Naive thymus-derived CD8-positive, alpha-beta T cell (primary cell): ENCODE measurements at regions not wholly inside any gene's neighbourhood (a gene's known extent, or its start where the extent isn't known, plus 50 kb on each side); places are given as distances from the start of the nearest gene placed in this dataset.
"Not testable (repeated sequence)": the region's sequence is repeated elsewhere in the genome, so short reads cannot be mapped to it uniquely, and the experiment has no call there.

Experiments
- ATAC-seq, 2 donors: fragments of 150-1000 bp; cut with Tn5 transposase in 1 of 2; sonication (Bioruptor Pico), chemical (Tn5 transposase) in 1 of 2; 1 replicate in 1 of 2; 2 replicates in 1 of 2; pipeline ENCODE4 v1.10.0; 2021; ENCODE audit warnings: mild to moderate bottlenecking in 2 of 2, moderate library complexity in 2 of 2
- POLR2A ChIA-PET: fragments of 350-600 bp; sonication (Branson Sonifier 250); formaldehyde crosslinking; loops from one replicate; lab custom pipeline; 2021; ENCODE audit warnings: antibody characterized with exemption; lab: Charles Lee
- DNase-seq, 10 donors: peaks; one replicate each; pipeline versions ENCODE4 v3.0.0 to v3.0.0-alpha.2; 2020 to 2022
- H3K27ac Mint-ChIP-seq, 10 donors: one replicate each; pipeline ENCODE4 v1.8.0; 2020 to 2022; ENCODE audit warnings: mild to moderate bottlenecking in 10 of 10, mixed read lengths in 10 of 10, moderate library complexity in 4 of 10, inconsistent platforms in 1 of 10
- H3K27me3 Mint-ChIP-seq, 5 donors: one replicate each; pipeline ENCODE4 v1.8.0; 2021 to 2022; ENCODE audit warnings: mixed read lengths in 5 of 5
- H3K36me3 Mint-ChIP-seq, 3 donors: one replicate each; pipeline ENCODE4 v1.8.0; 2020 to 2022; ENCODE audit warnings: mixed read lengths in 3 of 3, mild to moderate bottlenecking in 2 of 3, inconsistent platforms in 1 of 3
- H3K4me1 Mint-ChIP-seq, 4 donors: one replicate each; pipeline ENCODE4 v1.8.0; 2021 to 2022; ENCODE audit warnings: mixed read lengths in 4 of 4
- H3K4me3 Mint-ChIP-seq, 10 donors: one replicate each; pipeline ENCODE4 v1.8.0; 2020 to 2022; ENCODE audit warnings: mild to moderate bottlenecking in 10 of 10, mixed read lengths in 10 of 10, moderate library complexity in 6 of 10, inconsistent platforms in 1 of 10
- H3K9me3 Mint-ChIP-seq, 9 donors: one replicate each; pipeline ENCODE4 v1.8.0; 2020 to 2022; ENCODE audit warnings: mixed read lengths in 9 of 9, mild to moderate bottlenecking in 3 of 9, inconsistent platforms in 1 of 9, moderate library complexity in 1 of 9

DNA sequence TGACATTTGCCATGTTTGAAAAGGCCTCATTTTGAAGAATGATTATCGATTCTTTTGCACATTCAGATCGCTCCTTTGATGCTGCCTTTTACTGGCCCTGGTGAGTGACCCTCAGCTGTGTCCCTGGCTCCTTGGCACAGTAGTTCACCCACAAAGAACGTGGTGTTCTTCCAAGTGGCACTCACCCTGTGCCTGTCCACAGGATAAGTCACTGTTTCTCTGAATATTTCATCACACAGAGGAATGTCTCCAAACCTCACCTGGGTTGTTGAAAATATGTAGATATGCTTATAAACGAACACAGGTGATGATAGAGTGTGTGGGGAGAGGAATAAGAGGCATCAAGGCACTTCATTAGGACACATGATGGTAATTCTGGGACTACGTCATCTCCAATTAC, 810.7 kb downstream of the CCSER2 start:
- no peak for ATAC-seq
- H3K4me1 Mint-ChIP-seq: no peaks in the 10 kb centered on the region
- no peaks in the 10 kb centered on the region for H3K36me3 Mint-ChIP-seq
- DNase-seq: no peak
- POLR2A ChIA-PET: no interaction called here
- no peak overlapping the region for H3K27ac Mint-ChIP-seq
- H3K4me3 Mint-ChIP-seq: no peak overlapping the region
- no peaks in the 10 kb centered on the region for H3K9me3 Mint-ChIP-seq
- H3K27me3 Mint-ChIP-seq: peaks cover 0 to 17% (median 0%) of the 10 kb centered on the region in 5 donors

- H3K4me1 Mint-ChIP-seq, H3K9me3 Mint-ChIP-seq, H3K27ac Mint-ChIP-seq, POLR2A ChIA-PET, DNase-seq, H3K36me3 Mint-ChIP-seq, ATAC-seq, H3K4me3 Mint-ChIP-seq: not testable (repeated sequence)
- peaks cover 0 to 12% (median 0%) of the 10 kb centered on the region in 5 donors for H3K27me3 Mint-ChIP-seq
Observed at GRCh38 chr10:85141520-85141919, 813.1 kb downstream of the CCSER2 start.

- peaks cover 0 to 10% (median 0%) of the 10 kb centered on the region in 5 donors for H3K27me3 Mint-ChIP-seq
- POLR2A ChIA-PET: no interaction called here
- no peak for DNase-seq
- H3K36me3 Mint-ChIP-seq: no peaks in the 10 kb centered on the region
- no peak overlapping the region for H3K27ac Mint-ChIP-seq
- H3K4me1 Mint-ChIP-seq: no peaks in the 10 kb centered on the region
- H3K9me3 Mint-ChIP-seq: peaks cover 0 to 4% (median 0%) of the 10 kb centered on the region in 9 donors
- ATAC-seq: no peak
- no peak overlapping the region for H3K4me3 Mint-ChIP-seq
Observed at GRCh38 chr10:85145966-85146365, 817.6 kb downstream of the CCSER2 start.

GRCh38 chr10:85147346-85148250, 819.2 kb downstream of the CCSER2 start:
- Mint-ChIP-seq H3K9me3 (peaks cover 0 to 4% (median 0%) of the 10 kb centered on the region in 9 donors), H3K36me3 (no peaks in the 10 kb centered on the region), H3K27ac (no peak overlapping the region), H3K27me3 (peaks cover 0 to 10% (median 0%) of the 10 kb centered on the region in 5 donors), H3K4me3 (no peak overlapping the region), H3K4me1 (no peaks in the 10 kb centered on the region)
- DNase-seq (no peak), ATAC-seq (no peak)
- POLR2A ChIA-PET: no interaction called here

- H3K27me3 Mint-ChIP-seq: peaks cover 0 to 10% (median 0%) of the 10 kb centered on the region in 5 donors
- ATAC-seq (no peak), DNase-seq (no peak)
- H3K36me3 Mint-ChIP-seq: no peaks in the 10 kb centered on the region
- H3K9me3 Mint-ChIP-seq: peaks cover 0 to 4% (median 0%) of the 10 kb centered on the region in 9 donors
- POLR2A ChIA-PET: no interaction called here
- H3K4me1 Mint-ChIP-seq: no peaks in the 10 kb centered on the region
- no peak overlapping the region for H3K4me3 Mint-ChIP-seq
- no peak overlapping the region for H3K27ac Mint-ChIP-seq
Observed at GRCh38 chr10:85148693-85149640, 820.6 kb downstream of the CCSER2 start.

GRCh38 chr10:85149766-85150165, 821.4 kb downstream of the CCSER2 start:
- no peak for ATAC-seq
- DNase-seq: no peak
- H3K27me3 Mint-ChIP-seq: peaks cover 0 to 10% (median 0%) of the 10 kb centered on the region in 5 donors
- no peak overlapping the region for H3K27ac Mint-ChIP-seq
- H3K9me3 Mint-ChIP-seq: peaks cover 0 to 4% (median 0%) of the 10 kb centered on the region in 9 donors
- no peaks in the 10 kb centered on the region for H3K4me1 Mint-ChIP-seq
- POLR2A ChIA-PET: no interaction called here
- no peaks in the 10 kb centered on the region for H3K36me3 Mint-ChIP-seq
- H3K4me3 Mint-ChIP-seq: no peak overlapping the region

- no peaks in the 10 kb centered on the region for H3K4me1 Mint-ChIP-seq
- no peak overlapping the region for H3K4me3 Mint-ChIP-seq
- DNase-seq (no peak), ATAC-seq (no peak)
- no peaks in the 10 kb centered on the region for H3K36me3 Mint-ChIP-seq
- POLR2A ChIA-PET: no interaction called here
- H3K27ac Mint-ChIP-seq: no peak overlapping the region
- peaks cover 0 to 4% (median 0%) of the 10 kb centered on the region in 9 donors for H3K9me3 Mint-ChIP-seq
- peaks cover 0 to 10% (median 0%) of the 10 kb centered on the region in 5 donors for H3K27me3 Mint-ChIP-seq
Observed at GRCh38 chr10:85151506-85151905, 823.1 kb downstream of the CCSER2 start.

- Mint-ChIP-seq H3K27me3 (peaks cover 0 to 10% (median 0%) of the 10 kb centered on the region in 5 donors), H3K27ac (no peak overlapping the region), H3K4me1 (no peaks in the 10 kb centered on the region), H3K9me3 (peaks cover 0 to 2% (median 0%) of the 10 kb centered on the region in 9 donors), H3K4me3 (no peak overlapping the region), H3K36me3 (no peaks in the 10 kb centered on the region)
- ATAC-seq (no peak), DNase-seq (no peak)
- POLR2A ChIA-PET: no interaction called here
Observed at GRCh38 chr10:85152496-85152895, 824.1 kb downstream of the CCSER2 start.

DNA sequence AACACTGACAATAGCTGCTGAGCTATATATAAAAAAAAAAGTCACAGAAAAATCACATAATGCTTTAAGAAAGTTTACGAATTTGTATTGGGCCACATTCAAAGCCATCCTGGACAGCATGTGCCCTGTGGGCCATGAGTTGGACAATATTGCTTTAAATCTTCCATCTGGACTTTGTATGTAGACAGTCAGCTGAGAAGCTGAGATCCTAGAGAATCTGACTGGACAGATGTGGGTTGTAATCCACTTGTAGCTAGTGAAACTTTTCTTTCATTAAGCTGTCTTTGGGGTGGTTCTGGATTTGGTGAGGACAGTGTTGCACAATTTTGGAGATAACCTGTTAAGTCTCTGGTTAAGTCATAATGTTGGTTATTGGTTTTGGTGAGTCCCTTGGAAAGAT, 824.5 kb downstream of the CCSER2 start:
- DNase-seq (no peak), ATAC-seq (no peak)
- Mint-ChIP-seq H3K27ac (no peak overlapping the region), H3K27me3 (peaks cover 0 to 10% (median 0%) of the 10 kb centered on the region in 5 donors), H3K36me3 (no peaks in the 10 kb centered on the region), H3K4me1 (no peaks in the 10 kb centered on the region), H3K9me3 (peaks cover 0 to 2% (median 0%) of the 10 kb centered on the region in 9 donors), H3K4me3 (no peak overlapping the region)
- POLR2A ChIA-PET: no interaction called here

- Mint-ChIP-seq H3K9me3 (peaks cover 0 to 5% (median 0%) of the 10 kb centered on the region in 9 donors), H3K27ac (no peak overlapping the region), H3K4me3 (no peak overlapping the region), H3K36me3 (no peaks in the 10 kb centered on the region), H3K27me3 (peaks cover 0 to 3% (median 0%) of the 10 kb centered on the region in 5 donors), H3K4me1 (no peaks in the 10 kb centered on the region)
- POLR2A ChIA-PET: no interaction called here
- ATAC-seq: no peak
- DNase-seq: no peak
Observed at GRCh38 chr10:85157206-85157605, 828.8 kb downstream of the CCSER2 start.

- Mint-ChIP-seq H3K27ac (no peak overlapping the region), H3K36me3 (no peaks in the 10 kb centered on the region)
- POLR2A ChIA-PET: no interaction called here
Observed at GRCh38 chr10:85168243-85168642, 839.9 kb downstream of the CCSER2 start.

DNA sequence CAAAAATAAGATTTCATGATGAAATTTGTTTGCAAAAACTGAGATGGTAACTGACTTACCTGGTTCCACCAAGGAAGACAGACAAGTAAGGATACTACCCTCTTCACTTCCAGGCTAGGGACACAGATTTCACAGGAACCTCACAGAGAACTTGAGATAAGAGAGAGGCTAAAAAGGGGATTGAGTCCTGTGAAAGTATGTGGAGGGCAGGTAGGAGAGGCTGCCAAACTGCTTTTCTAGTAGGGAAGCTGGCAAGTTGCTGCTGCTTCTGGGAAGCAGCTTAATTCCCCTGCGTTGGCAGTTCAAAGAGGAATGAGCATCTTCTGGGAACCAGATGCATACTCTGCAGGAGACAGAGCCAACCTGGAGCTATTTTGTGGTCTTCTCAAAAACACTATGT, 841.6 kb downstream of the CCSER2 start:
- Mint-ChIP-seq H3K4me3 (no peak overlapping the region), H3K27me3 (peaks cover 0 to 19% (median 4%) of the 10 kb centered on the region in 5 donors), H3K4me1 (no peaks in the 10 kb centered on the region), H3K36me3 (no peaks in the 10 kb centered on the region), H3K27ac (no peak overlapping the region), H3K9me3 (peaks cover 0 to 6% (median 0%) of the 10 kb centered on the region in 9 donors)
- no peak for ATAC-seq
- no peak for DNase-seq
- POLR2A ChIA-PET: no interaction called here

More at GRCh38 chr10:85168243-85168642, 839.9 kb downstream of the CCSER2 start:
- H3K27me3 Mint-ChIP-seq: peaks cover 0 to 19% (median 4%) of the 10 kb centered on the region in 5 donors
- no peaks in the 10 kb centered on the region for H3K4me1 Mint-ChIP-seq
- H3K9me3 Mint-ChIP-seq: peaks cover 0 to 6% (median 0%) of the 10 kb centered on the region in 9 donors
- H3K4me3 Mint-ChIP-seq: no peak overlapping the region
- DNase-seq (no peak), ATAC-seq (no peak)
